ENCODE measurements at regions not wholly inside any gene's neighbourhood (a gene's known extent, or its start where the extent isn't known, plus 50 kb on each side); places are given as distances from the start of the nearest gene placed in this dataset.
A peak's percentile ranks its signal among the peaks of the same experiment; 100 is the strongest.

GRCh38 chr4:36394352-36394903, 113.0 kb downstream of the DTHD1 start:
- H3K36me3 ChIP-seq (ENCODE audit: control insufficient read depth, low read length), result no peaks in the 10 kb centered on the region
- TF ChIP-seq CTCF (IDR thresholded peaks at IDR 0.05; ENCODE audit: low read depth, low read length, poor library complexity, severe bottlenecking) (no peak), EZH2phosphoT487 (IDR thresholded peaks at IDR 0.05; ENCODE audit: borderline replicate concordance, low read length) (no peak)
- no peak overlapping the region for H3K27ac ChIP-seq (ENCODE audit: low read depth, low read length)
- H3K4me3 ChIP-seq (ENCODE audit: low read length), result no peak overlapping the region
- H3K4me1 ChIP-seq (ENCODE audit: control insufficient read depth, low read length), result no peaks in the 10 kb centered on the region
- H3F3A ChIP-seq (ENCODE audit: control insufficient read depth, insufficient read depth), result no peaks in the 10 kb centered on the region
- no peak overlapping the region for H3K4me2 ChIP-seq (ENCODE audit: low read length)
- no peaks in the 10 kb centered on the region for H3K79me2 ChIP-seq (ENCODE audit: control insufficient read depth, low read length)
- H3K9me3 ChIP-seq (ENCODE audit: control insufficient read depth, insufficient read depth, low read length), result no peaks in the 10 kb centered on the region
- H4K20me1 ChIP-seq (ENCODE audit: control insufficient read depth, insufficient read depth, low read depth, low read length), result no peaks in the 10 kb centered on the region
- H3K9me2 ChIP-seq (replicated peaks; ENCODE audit: control insufficient read depth, low read length), result no peaks in the 10 kb centered on the region
- no peaks in the 10 kb centered on the region for H3K27me3 ChIP-seq (ENCODE audit: control insufficient read depth, low read length)

- no peaks in the 10 kb centered on the region for H3K9me2 ChIP-seq (replicated peaks; ENCODE audit: control insufficient read depth, low read length)
- no peaks in the 10 kb centered on the region for H3K9me3 ChIP-seq (ENCODE audit: control insufficient read depth, insufficient read depth, low read length)
- no peaks in the 10 kb centered on the region for H3K27me3 ChIP-seq (ENCODE audit: control insufficient read depth, low read length)
- H3K4me1 ChIP-seq (ENCODE audit: control insufficient read depth, low read length), result no peaks in the 10 kb centered on the region
- H3F3A ChIP-seq (ENCODE audit: control insufficient read depth, insufficient read depth), result no peaks in the 10 kb centered on the region
- H3K79me2 ChIP-seq (ENCODE audit: control insufficient read depth, low read length), result no peaks in the 10 kb centered on the region
- H4K20me1 ChIP-seq (ENCODE audit: control insufficient read depth, insufficient read depth, low read depth, low read length), result no peaks in the 10 kb centered on the region
- H3K4me2 ChIP-seq (ENCODE audit: low read length), result no peak overlapping the region
- no peak overlapping the region for H3K4me3 ChIP-seq (ENCODE audit: low read length)
- peak; percentile 76 for TF ChIP-seq CTCF (IDR thresholded peaks at IDR 0.05; ENCODE audit: low read depth, low read length, poor library complexity, severe bottlenecking)
- TF ChIP-seq EZH2phosphoT487 (IDR thresholded peaks at IDR 0.05; ENCODE audit: borderline replicate concordance, low read length), result no peak
- no peak overlapping the region for H3K27ac ChIP-seq (ENCODE audit: low read depth, low read length)
- H3K36me3 ChIP-seq (ENCODE audit: control insufficient read depth, low read length), result no peaks in the 10 kb centered on the region
Measured at GRCh38 chr4:36399762-36400353, 118.4 kb downstream of the DTHD1 start.

- Histone ChIP-seq H3K9me3 (ENCODE audit: control insufficient read depth, insufficient read depth, low read length) (no peaks in the 10 kb centered on the region), H3K36me3 (ENCODE audit: control insufficient read depth, low read length) (no peaks in the 10 kb centered on the region), H3K27me3 (ENCODE audit: control insufficient read depth, low read length) (no peaks in the 10 kb centered on the region), H3K27ac (ENCODE audit: low read depth, low read length) (no peak overlapping the region), H3K9me2 (replicated peaks; ENCODE audit: control insufficient read depth, low read length) (no peaks in the 10 kb centered on the region), H3F3A (ENCODE audit: control insufficient read depth, insufficient read depth) (no peaks in the 10 kb centered on the region), H3K4me2 (ENCODE audit: low read length) (no peak overlapping the region), H3K4me1 (ENCODE audit: control insufficient read depth, low read length) (no peaks in the 10 kb centered on the region), H3K4me3 (ENCODE audit: low read length) (no peak overlapping the region), H4K20me1 (ENCODE audit: control insufficient read depth, insufficient read depth, low read depth, low read length) (no peaks in the 10 kb centered on the region), H3K79me2 (ENCODE audit: control insufficient read depth, low read length) (no peaks in the 10 kb centered on the region)
- TF ChIP-seq EZH2phosphoT487 (IDR thresholded peaks at IDR 0.05; ENCODE audit: borderline replicate concordance, low read length) (no peak), CTCF (IDR thresholded peaks at IDR 0.05; ENCODE audit: low read depth, low read length, poor library complexity, severe bottlenecking) (no peak)
Measured at GRCh38 chr4:36402008-36402758, 120.8 kb downstream of the DTHD1 start.
